Activated CD4-positive, alpha-beta T cell treated with anti-CD3 and anti-CD28 coated beads for 36 hours (primary cell): ENCODE measurements at regions not wholly inside any gene's neighbourhood (a gene's known extent, or its start where the extent isn't known, plus 50 kb on each side); places are given as distances from the start of the nearest gene placed in this dataset.

Source experiments
- ATAC-seq: fragments of 200-7000 bp; cut with Tn5 transposase; one replicate; pipeline ENCODE4 v1.10.0; 2021; ENCODE audit warnings: mild to moderate bottlenecking, moderate library complexity
- CTCF ChIA-PET: fragments of 350-600 bp; sonication (Branson Sonifier 250); formaldehyde crosslinking; loops from one replicate; lab custom pipeline; 2021; ENCODE audit warnings: antibody characterized with exemption; lab: Charles Lee
- POLR2A ChIA-PET: fragments of 350-600 bp; sonication (Branson Sonifier 250); formaldehyde crosslinking; loops from one replicate; lab custom pipeline; 2021; ENCODE audit warnings: antibody characterized with exemption, inconsistent platforms; lab: Charles Lee
- DNase-seq: peaks from one replicate; pipeline ENCODE4 v3.0.0-alpha.2; 2020
- H3K27ac Mint-ChIP-seq: one replicate; pipeline ENCODE4 v1.8.0; 2021; ENCODE audit warnings: mixed read lengths
- H3K27me3 Mint-ChIP-seq: one replicate; pipeline ENCODE4 v1.8.0; 2021; ENCODE audit warnings: mixed read lengths
- H3K36me3 Mint-ChIP-seq: one replicate; pipeline ENCODE4 v1.8.0; 2021; ENCODE audit warnings: low read depth, mixed read lengths
- H3K4me1 Mint-ChIP-seq: one replicate; pipeline ENCODE4 v1.8.0; 2021; ENCODE audit warnings: mixed read lengths
- H3K4me3 Mint-ChIP-seq: one replicate; pipeline ENCODE4 v1.8.0; 2021; ENCODE audit warnings: mild to moderate bottlenecking, moderate library complexity, mixed read lengths
- H3K9me3 Mint-ChIP-seq: one replicate; pipeline ENCODE4 v1.8.0; 2021; ENCODE audit warnings: low read depth, mixed read lengths
- intact Hi-C, 2 experiments: fragments of 100-400 bp; cut with DNase I in 1 of 2; cut with micrococcal nuclease in 1 of 2; formaldehyde crosslinking; loops; one replicate each; pipeline versions ENCODE4 v1.14.2 to v1.15.1; 2022 to 2024; cut with DNase I, micrococcal nuclease

DNA sequence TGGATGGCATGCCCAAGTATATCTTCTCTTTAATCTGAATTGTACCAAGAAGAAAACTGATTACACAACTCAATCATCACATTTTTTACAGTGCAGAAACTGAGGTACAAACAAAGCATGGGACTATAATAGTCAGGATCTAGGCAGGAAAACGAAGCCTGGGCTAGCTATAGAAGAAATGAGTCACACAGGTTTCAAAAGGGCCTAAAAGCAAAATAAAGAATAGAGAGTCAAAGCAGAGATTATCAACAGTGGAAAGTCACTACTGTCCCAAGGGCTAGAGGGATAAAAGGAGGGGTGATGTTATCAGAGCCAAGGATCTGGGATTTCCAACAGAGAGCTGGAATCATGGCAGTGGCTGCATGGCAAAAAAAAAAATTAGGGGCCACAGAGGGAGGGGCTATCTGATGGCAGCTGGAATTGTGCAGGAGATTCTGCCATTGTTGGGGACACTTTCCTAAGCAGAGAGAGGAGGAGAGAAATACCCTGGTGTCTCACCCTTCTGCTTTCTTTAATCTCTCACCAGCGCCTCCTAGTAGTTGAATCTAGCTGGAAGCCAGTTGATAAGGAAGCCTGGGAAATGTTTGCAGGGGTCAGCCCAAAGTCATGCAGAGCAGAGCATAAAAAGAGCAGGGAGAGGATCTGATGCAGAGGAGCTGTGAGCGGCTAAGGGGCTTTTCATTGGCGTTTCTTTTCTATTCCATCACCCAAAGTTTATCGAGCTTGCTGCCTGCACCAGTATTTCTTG is 343.2 kb downstream of the ACTL7B start:
- H3K27me3 Mint-ChIP-seq = no peaks in the 10 kb centered on the region
- H3K9me3 Mint-ChIP-seq = peaks cover 2% of the 10 kb centered on the region
- no peak overlapping the region for H3K4me3 Mint-ChIP-seq
- intact Hi-C loops = no loop called here
- no peak for DNase-seq
- H3K36me3 Mint-ChIP-seq = no peaks in the 10 kb centered on the region
- CTCF ChIA-PET = no interaction called here
- no peak overlapping the region for H3K27ac Mint-ChIP-seq
- no peak for ATAC-seq
- no peaks in the 10 kb centered on the region for H3K4me1 Mint-ChIP-seq
- POLR2A ChIA-PET = no interaction called here

DNA sequence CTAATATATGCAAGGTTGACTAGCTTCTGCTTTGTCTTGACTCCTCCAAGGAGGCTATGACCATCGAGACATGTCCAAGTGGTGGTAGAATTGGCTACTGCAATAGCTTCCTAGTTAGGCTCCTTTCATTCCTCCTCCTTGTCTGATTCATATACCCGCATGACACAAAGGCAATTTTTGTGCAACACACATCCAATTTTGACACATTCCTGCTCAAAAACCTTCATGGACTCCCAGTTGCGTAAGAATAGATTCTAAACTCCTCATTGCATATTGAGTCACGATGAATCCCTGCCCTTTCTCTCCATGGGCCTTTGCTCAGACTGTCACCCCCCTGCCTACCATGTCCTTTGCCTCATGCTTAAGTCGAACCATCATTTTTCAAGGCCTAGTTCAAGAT is 344.5 kb downstream of the ACTL7B start:
- POLR2A ChIA-PET = no interaction called here
- intact Hi-C loops = no loop called here
- Mint-ChIP-seq H3K9me3 (peaks cover 2% of the 10 kb centered on the region), H3K27ac (no peak overlapping the region), H3K4me3 (no peak overlapping the region), H3K27me3 (no peaks in the 10 kb centered on the region), H3K4me1 (no peaks in the 10 kb centered on the region), H3K36me3 (no peaks in the 10 kb centered on the region)
- ATAC-seq (no peak), DNase-seq (no peak)
- CTCF ChIA-PET = no interaction called here

DNA sequence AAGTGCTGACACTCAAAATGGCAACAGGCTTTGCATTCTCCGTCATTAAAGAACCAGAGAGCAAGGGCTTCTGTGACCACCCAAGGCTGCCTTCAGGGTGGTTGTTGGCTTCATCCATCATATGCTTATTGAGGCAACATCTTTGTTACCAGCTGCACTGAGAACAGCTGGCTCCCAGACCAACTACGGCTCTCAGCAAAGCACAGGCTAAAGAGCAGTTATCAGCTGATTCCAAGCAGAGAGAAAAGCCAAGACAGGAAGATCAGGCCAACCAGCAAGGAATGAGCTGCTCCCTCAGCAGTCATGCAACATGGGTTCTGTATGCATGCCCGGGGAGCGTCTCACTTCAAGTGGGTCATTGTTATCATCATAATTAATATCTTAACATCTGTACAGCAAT is 358.9 kb downstream of the ACTL7B start:
- no peak for ATAC-seq
- H3K27me3 Mint-ChIP-seq = no peaks in the 10 kb centered on the region
- H3K27ac Mint-ChIP-seq = no peak overlapping the region
- intact Hi-C loops = no loop called here
- H3K4me3 Mint-ChIP-seq = no peak overlapping the region
- no peaks in the 10 kb centered on the region for H3K4me1 Mint-ChIP-seq
- H3K9me3 Mint-ChIP-seq = peaks cover 21% of the 10 kb centered on the region
- no peak for DNase-seq
- POLR2A ChIA-PET = no interaction called here
- H3K36me3 Mint-ChIP-seq = no peaks in the 10 kb centered on the region
- CTCF ChIA-PET = no interaction called here

DNA sequence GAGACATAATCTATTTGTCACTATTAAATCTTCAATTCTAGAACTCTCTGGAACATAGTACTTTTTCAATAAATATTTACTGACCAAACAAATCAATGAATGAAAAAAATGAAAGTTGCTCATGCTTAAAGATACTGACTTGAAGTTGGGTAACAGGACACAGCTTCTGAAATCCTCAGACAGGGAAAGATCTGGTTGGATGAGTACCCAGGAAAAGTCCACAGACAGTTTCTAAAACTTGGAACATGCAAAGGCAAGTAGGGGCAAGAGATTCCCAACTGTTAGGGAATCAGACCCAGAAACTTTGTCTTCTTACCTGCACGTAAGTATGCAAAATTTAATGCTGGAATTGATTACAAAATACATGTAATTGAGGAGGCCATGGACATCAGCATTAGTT is 366.2 kb downstream of the ACTL7B start:
- DNase-seq = no peak
- POLR2A ChIA-PET = no interaction called here
- no peaks in the 10 kb centered on the region for H3K4me1 Mint-ChIP-seq
- no peak overlapping the region for H3K27ac Mint-ChIP-seq
- intact Hi-C loops = no loop called here
- H3K36me3 Mint-ChIP-seq = no peaks in the 10 kb centered on the region
- CTCF ChIA-PET = no interaction called here
- no peak for ATAC-seq
- peaks cover 7% of the 10 kb centered on the region for H3K9me3 Mint-ChIP-seq
- H3K27me3 Mint-ChIP-seq = no peaks in the 10 kb centered on the region
- H3K4me3 Mint-ChIP-seq = no peak overlapping the region

DNA sequence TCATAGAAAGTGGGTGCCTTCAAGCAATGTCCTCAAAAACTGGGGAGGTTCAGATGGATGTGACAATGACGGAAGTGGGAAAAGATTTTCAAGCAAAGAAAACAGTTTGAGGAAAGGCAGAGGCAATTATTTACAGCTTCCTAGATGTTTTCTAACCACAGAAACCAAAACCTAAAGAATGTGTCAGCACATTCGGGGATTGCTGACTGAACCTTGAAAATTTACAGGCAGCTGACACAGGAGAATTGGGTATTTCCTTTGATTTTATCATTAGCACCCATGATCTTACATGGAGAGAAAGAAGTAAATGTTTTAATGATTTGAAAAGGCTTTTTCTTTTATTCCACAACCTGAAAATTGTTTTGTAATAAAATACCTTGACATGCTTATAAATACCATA is 369.0 kb downstream of the ACTL7B start:
- no peaks in the 10 kb centered on the region for H3K9me3 Mint-ChIP-seq
- no peak for ATAC-seq
- intact Hi-C loops = no loop called here
- CTCF ChIA-PET = no interaction called here
- peaks cover 3% of the 10 kb centered on the region for H3K27me3 Mint-ChIP-seq
- no peak overlapping the region for H3K27ac Mint-ChIP-seq
- POLR2A ChIA-PET = no interaction called here
- H3K36me3 Mint-ChIP-seq = no peaks in the 10 kb centered on the region
- H3K4me3 Mint-ChIP-seq = no peak overlapping the region
- DNase-seq = no peak
- no peaks in the 10 kb centered on the region for H3K4me1 Mint-ChIP-seq

DNA sequence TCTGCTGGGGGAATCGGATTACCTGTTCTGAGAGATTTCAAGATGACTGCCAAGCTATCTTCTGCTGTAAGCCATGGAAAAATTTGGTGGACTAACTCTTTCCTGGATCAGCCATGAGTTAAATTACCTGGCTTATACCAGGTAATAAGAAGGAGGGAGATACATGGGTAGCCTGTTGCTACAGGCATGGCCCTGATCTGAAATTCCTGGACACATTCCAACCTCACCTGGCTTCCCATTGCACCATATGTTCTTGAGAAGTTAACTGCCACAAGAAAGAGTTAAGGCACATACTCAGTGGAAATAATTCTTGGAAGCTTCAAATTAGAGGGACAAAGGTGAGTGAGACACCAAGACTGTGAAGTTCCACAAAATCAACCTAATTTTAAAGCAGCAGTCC is 371.3 kb downstream of the ACTL7B start:
- ATAC-seq (no peak), DNase-seq (no peak)
- Mint-ChIP-seq H3K27me3 (peaks cover 3% of the 10 kb centered on the region), H3K36me3 (no peaks in the 10 kb centered on the region), H3K9me3 (no peaks in the 10 kb centered on the region), H3K27ac (no peak overlapping the region), H3K4me3 (no peak overlapping the region), H3K4me1 (no peaks in the 10 kb centered on the region)
- intact Hi-C loops = no loop called here
- POLR2A ChIA-PET = no interaction called here
- CTCF ChIA-PET = no interaction called here

DNA sequence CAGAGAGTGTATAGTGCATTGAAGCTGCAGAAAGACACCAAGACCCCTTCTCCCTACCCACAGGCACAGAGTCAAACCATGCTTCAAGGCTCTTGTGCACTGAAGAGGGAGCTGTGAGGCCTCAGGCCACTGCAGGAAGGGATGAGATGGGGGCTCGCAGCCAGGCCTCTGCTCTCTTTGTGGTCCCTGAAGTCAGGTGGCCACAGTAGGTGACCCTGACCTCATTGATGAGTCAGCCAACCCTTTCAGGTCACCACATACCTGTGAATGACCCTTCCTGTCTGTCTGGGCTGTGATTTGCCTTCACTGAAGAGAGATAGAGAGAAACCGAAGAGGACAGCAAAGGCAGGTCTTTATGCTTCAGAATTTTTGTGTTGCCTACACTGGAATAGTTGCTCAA is 372.1 kb downstream of the ACTL7B start:
- Mint-ChIP-seq H3K4me3 (no peak overlapping the region), H3K9me3 (no peaks in the 10 kb centered on the region), H3K4me1 (peaks cover 2% of the 10 kb centered on the region), H3K27ac (no peak overlapping the region), H3K36me3 (no peaks in the 10 kb centered on the region), H3K27me3 (peaks cover 3% of the 10 kb centered on the region)
- intact Hi-C loops = no loop called here
- ATAC-seq = no peak
- ChIA-PET CTCF (no interaction called here), POLR2A (no interaction called here)
- no peak for DNase-seq

DNA sequence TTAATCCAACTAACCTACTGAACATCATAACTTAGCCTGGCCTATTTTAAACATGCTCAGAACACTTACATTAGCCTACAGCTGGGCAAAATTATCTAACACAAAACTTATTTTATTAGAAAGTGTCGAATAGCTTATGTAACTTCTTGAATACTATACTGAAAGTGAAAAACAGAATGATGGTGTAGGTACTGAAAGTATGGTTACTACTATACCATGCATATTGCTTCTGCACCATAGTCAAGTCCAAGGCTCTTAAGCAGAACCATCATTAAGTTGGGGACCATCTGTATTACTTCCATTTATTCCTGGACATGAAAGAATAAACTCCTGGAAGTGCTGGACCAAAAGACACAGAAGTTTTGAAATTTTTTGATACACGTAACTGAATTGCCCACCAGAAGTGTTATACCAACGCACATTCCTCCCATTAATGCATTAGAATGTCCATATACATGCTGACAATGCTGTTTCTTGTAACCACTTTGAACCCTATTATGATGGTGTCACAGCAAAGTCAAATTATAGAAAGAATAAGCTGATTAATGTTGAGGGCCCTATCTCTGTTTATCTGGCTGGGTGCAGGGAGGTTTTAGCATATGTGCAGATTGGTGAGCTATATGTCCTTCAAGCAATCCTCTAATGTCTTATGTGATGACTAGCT is 375.7 kb downstream of the ACTL7B start:
- CTCF ChIA-PET = no interaction called here
- ATAC-seq (no peak), DNase-seq (no peak)
- peaks cover 3% of the 10 kb centered on the region for H3K27me3 Mint-ChIP-seq
- H3K4me3 Mint-ChIP-seq = no peak overlapping the region
- no peak overlapping the region for H3K27ac Mint-ChIP-seq
- H3K4me1 Mint-ChIP-seq = peaks cover 5% of the 10 kb centered on the region
- POLR2A ChIA-PET = no interaction called here
- H3K9me3 Mint-ChIP-seq = no peaks in the 10 kb centered on the region
- intact Hi-C loops = no loop called here
- H3K36me3 Mint-ChIP-seq = no peaks in the 10 kb centered on the region

DNA sequence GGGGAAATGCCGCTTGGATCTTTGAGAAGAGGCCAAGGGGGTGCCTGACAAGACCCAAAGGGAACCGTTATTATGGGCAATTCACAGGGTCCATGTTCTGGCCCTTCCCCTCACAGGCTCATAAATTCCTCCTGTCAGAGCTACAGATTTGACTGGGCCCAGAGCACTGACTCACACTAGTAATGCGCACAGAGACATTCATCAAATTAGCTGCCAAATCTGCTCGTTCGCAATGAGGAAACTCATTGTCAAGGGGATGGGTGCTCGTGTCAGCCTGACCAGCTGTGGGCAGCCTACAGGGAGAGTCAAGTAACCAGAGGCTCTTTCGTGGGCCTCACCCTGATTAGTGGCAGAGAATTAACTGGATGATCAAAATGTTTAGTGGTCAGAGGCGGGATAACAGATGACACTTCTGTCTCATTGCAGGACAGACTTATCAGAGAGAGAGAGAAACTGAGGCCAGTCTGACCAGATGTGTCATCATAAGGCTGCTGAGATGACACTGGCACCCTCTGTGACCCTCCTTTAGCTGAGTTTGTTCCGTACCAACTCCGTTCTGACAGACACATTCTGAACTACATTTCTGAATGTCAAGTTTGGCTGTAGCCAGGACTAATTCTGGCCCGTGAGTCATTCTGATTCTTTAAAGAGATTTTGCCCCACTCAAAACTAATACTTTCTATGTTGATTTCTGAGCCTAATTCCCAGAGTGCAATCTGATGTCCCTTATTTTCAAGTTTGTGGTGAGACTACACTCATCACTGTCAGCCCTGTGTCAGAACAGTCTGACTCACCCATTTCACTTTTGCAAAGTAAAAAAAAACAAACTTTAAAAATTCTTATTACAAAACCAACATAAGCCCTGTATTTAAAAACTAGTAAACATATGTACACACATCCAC is 377.1 kb downstream of the ACTL7B start:
- no peak overlapping the region for H3K4me3 Mint-ChIP-seq
- peaks cover 3% of the 10 kb centered on the region for H3K27me3 Mint-ChIP-seq
- ChIA-PET CTCF (no interaction called here), POLR2A (no interaction called here)
- no peaks in the 10 kb centered on the region for H3K9me3 Mint-ChIP-seq
- H3K4me1 Mint-ChIP-seq = peaks cover 5% of the 10 kb centered on the region
- ATAC-seq (peak; percentile 58), DNase-seq (peak; percentile 6)
- intact Hi-C loops = no loop called here
- no peak overlapping the region for H3K27ac Mint-ChIP-seq
- H3K36me3 Mint-ChIP-seq = no peaks in the 10 kb centered on the region

DNA sequence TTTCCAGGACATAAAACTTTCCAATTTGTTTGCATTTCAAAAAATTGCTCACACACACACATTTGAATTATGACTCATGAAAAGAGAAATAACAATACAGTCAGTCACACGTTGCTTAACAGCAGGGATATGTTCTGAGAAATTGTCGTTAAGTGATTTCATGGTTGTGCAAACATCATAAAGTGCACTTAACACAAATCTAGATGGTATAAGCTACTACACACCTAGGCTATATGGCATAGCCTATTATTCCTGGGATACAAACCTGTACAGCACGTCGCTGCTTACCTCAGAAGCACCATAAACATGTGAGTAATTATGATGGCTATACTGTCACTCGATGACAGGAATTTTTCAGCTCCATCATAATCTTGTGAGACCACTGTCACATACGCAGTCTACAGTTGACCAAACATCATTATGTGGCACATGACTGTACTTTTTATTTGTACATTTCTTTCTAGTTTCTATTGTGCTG is 378.2 kb downstream of the ACTL7B start:
- DNase-seq = no peak
- Mint-ChIP-seq H3K27ac (no peak overlapping the region), H3K4me1 (peaks cover 5% of the 10 kb centered on the region), H3K9me3 (no peaks in the 10 kb centered on the region), H3K36me3 (no peaks in the 10 kb centered on the region), H3K27me3 (peaks cover under 1% of the 10 kb centered on the region), H3K4me3 (no peak overlapping the region)
- no peak for ATAC-seq
- ChIA-PET CTCF (interaction anchor here (1.2 kb wide), 1 partner anchor 9 kb away, joined by 3 read pairs; no protein-coding TSS in a partner anchor), POLR2A (no interaction called here)
- intact Hi-C loops = no loop called here

DNA sequence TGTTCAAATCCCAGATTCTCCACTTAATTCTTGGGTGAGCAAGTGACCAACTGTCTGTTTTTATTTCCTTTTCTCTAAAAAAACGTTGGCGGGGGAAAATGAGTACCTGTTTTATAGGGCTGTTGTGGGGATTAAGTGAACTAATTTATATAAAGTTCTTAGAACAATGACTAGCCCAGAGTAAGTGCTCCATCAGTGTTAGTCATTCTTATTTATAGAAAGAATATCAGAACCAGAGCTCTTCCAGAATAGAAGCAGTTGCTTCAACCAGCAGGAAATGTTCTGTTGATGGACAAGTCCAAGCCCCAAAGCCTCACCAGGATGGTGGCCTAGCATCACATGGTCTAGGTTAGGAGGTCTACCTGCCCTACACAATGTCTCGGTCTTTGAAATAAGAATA is 379.2 kb downstream of the ACTL7B start:
- ChIA-PET CTCF (no interaction called here), POLR2A (no interaction called here)
- Mint-ChIP-seq H3K4me3 (no peak overlapping the region), H3K36me3 (no peaks in the 10 kb centered on the region), H3K27ac (no peak overlapping the region), H3K4me1 (peaks cover 5% of the 10 kb centered on the region), H3K9me3 (no peaks in the 10 kb centered on the region), H3K27me3 (no peaks in the 10 kb centered on the region)
- no peak for DNase-seq
- no peak for ATAC-seq
- intact Hi-C loops = no loop called here
